Mucosa of rectum (tissue), 2 donors: ENCODE measurements at regions not wholly inside any gene's neighbourhood (a gene's known extent, or its start where the extent isn't known, plus 50 kb on each side); places are given as distances from the start of the nearest gene placed in this dataset.

Experiments
- H3K27ac ChIP-seq, 2 donors: one replicate each; pipeline ENCODE4 v1.7.0; 2013; ENCODE audit warnings: inconsistent platforms in 2 of 2, low read depth in 2 of 2, low read length in 2 of 2
- H3K27me3 ChIP-seq, 2 donors: one replicate each; pipeline ENCODE4 v1.7.0; 2013; ENCODE audit warnings: low read length in 2 of 2; ENCODE audit not compliant: control insufficient read depth in 2 of 2, insufficient read depth in 2 of 2
- H3K36me3 ChIP-seq, 2 donors: one replicate each; pipeline ENCODE4 v1.7.0; 2013; ENCODE audit warnings: low read length in 2 of 2; ENCODE audit not compliant: control insufficient read depth in 2 of 2, insufficient read depth in 2 of 2
- H3K4me1 ChIP-seq, 2 donors: one replicate each; pipeline ENCODE4 v1.7.0; 2013; ENCODE audit warnings: low read length in 2 of 2, mild to moderate bottlenecking in 1 of 2; ENCODE audit not compliant: control insufficient read depth in 2 of 2, insufficient read depth in 2 of 2
- H3K4me3 ChIP-seq, 2 donors: one replicate each; pipeline ENCODE4 v1.7.0; 2013; ENCODE audit warnings: low read length in 2 of 2
- H3K9ac ChIP-seq, 2 donors: one replicate each; pipeline ENCODE4 v1.7.0; 2013; ENCODE audit warnings: low read length in 2 of 2, low read depth in 1 of 2, mild to moderate bottlenecking in 1 of 2
- H3K9me3 ChIP-seq, 2 donors: one replicate each; pipeline ENCODE4 v1.7.0; 2013; ENCODE audit warnings: low read length in 2 of 2; ENCODE audit not compliant: control insufficient read depth in 2 of 2
- donor health status: healthy.
- donor health status: Normal muscosa, but diverticular disease.

GRCh38 chr16:31709181-31709580 is 164.4 kb upstream of the ZNF267 start:
- Histone ChIP-seq H3K36me3 (peaks cover 40 to 42% of the 10 kb centered on the region in 2 donors), H3K4me1 (peaks cover 3 to 4% of the 10 kb centered on the region in 2 donors), H3K27ac (no peak overlapping the region), H3K27me3 (no peaks in the 10 kb centered on the region), H3K4me3 (no peak overlapping the region), H3K9ac (no peak overlapping the region), H3K9me3 (no peaks in the 10 kb centered on the region)

GRCh38 chr16:31710134-31710533 is 163.5 kb upstream of the ZNF267 start:
- Histone ChIP-seq H3K27me3 (no peaks in the 10 kb centered on the region), H3K27ac (no peak overlapping the region), H3K4me3 (no peak overlapping the region), H3K9ac (no peak overlapping the region), H3K4me1 (peaks cover 8 to 10% of the 10 kb centered on the region in 2 donors), H3K9me3 (no peaks in the 10 kb centered on the region), H3K36me3 (peaks cover 34% of the 10 kb centered on the region in 2 donors)

- no peaks in the 10 kb centered on the region for H3K9me3 ChIP-seq
- H3K4me1 ChIP-seq: peaks cover 8 to 10% of the 10 kb centered on the region in 2 donors
- H3K9ac ChIP-seq: no peak overlapping the region
- no peak overlapping the region for H3K27ac ChIP-seq
- peaks cover 27% of the 10 kb centered on the region in 2 donors for H3K36me3 ChIP-seq
- H3K27me3 ChIP-seq: no peaks in the 10 kb centered on the region
- H3K4me3 ChIP-seq: no peak overlapping the region
These were observed 162.7 kb upstream of the ZNF267 start for GRCh38 chr16:31710880-31711279.

- Histone ChIP-seq H3K27me3 (no peaks in the 10 kb centered on the region), H3K9me3 (no peaks in the 10 kb centered on the region), H3K27ac (no peak overlapping the region)
These were observed 162.2 kb upstream of the ZNF267 start for GRCh38 chr16:31711344-31711845.

DNA sequence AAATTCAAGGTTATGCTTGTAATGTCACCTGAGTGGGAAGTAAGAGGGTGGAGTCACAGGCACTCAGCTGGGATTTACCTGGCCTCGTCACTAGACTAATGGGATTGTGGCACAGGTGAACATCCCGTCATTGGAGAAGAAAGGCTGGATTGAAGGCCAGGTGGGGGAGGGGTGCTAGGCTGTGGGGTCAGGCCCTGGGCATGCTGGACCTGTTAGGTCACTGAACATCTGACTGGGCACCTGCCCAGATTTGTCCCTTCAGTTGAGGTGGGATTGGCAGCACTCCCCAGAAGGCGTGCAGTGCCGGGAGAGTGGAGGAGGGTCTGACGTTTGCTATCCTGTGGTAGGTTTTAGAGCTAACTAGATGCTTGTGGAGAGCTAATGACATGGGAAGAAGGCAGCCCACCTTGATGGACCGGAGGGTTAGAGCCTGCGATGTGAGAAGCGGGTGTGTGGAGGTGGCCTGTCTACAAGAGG is 161.5 kb upstream of the ZNF267 start:
- peaks cover 8 to 10% of the 10 kb centered on the region in 2 donors for H3K4me1 ChIP-seq
- H3K27me3 ChIP-seq: no peaks in the 10 kb centered on the region
- H3K9ac ChIP-seq: no peak overlapping the region
- H3K27ac ChIP-seq: no peak overlapping the region
- no peaks in the 10 kb centered on the region for H3K9me3 ChIP-seq
- H3K36me3 ChIP-seq: peaks cover 16 to 21% of the 10 kb centered on the region in 2 donors
- H3K4me3 ChIP-seq: no peak overlapping the region

More at GRCh38 chr16:31711344-31711845, 162.2 kb upstream of the ZNF267 start:
- H3K4me1 ChIP-seq: peaks cover 8 to 10% of the 10 kb centered on the region in 2 donors
- H3K4me3 ChIP-seq: no peak overlapping the region
- peaks cover 22 to 26% of the 10 kb centered on the region in 2 donors for H3K36me3 ChIP-seq
- H3K9ac ChIP-seq: no peak overlapping the region

DNA sequence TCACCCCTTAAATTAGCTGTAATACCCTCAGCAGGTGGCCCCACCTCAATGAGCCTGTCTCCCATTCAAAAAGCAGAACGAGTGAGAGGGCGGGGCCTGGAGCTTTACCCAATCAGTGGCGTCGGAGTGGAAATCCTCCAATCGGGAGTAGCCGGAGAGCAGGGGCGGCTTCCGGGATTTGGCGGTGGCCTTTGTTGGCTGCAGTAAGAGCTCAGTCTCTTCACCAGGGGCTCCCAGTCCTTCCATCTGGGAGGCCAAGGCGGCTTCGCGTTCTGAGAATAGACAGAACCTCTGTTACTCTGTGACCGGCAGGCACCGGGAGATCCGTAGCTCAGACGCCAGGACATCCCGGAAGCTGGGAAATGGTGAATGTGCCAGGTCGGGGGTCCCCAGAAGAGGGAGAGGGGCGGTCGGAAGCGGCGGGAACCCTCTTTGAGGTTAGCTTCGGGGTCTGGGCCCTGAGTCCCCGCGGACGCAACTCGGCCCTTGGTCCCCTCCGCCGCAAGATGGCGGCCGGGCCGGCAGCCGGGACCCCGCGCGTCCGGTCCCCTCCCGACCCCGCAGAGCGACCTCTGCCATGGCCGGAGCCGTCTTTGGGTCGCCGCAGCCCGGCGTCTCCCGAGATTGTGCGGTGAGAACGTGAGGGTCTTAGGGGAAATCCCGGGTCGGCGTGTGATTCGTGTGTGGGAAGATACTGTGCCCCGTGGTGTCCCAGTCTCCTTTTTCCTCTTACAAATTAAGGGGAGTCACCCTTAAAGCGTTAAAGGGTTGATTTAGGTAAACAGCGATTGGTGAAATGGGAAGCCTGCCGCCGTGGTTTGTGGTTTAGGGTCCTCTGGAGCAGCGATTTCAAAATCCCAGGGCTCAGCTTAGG is 160.3 kb upstream of the ZNF267 start:
- H3K27me3 ChIP-seq: no peaks in the 10 kb centered on the region
- peaks cover 7 to 12% of the 10 kb centered on the region in 2 donors for H3K36me3 ChIP-seq
- peak overlapping the region; percentile 88 to 92 for H3K27ac ChIP-seq
- peak overlapping the region; percentile 93 to 98 for H3K4me3 ChIP-seq
- H3K9ac ChIP-seq: peak overlapping the region; percentile 93 to 98
- H3K9me3 ChIP-seq: no peaks in the 10 kb centered on the region
- peaks cover 8 to 10% of the 10 kb centered on the region in 2 donors for H3K4me1 ChIP-seq

DNA sequence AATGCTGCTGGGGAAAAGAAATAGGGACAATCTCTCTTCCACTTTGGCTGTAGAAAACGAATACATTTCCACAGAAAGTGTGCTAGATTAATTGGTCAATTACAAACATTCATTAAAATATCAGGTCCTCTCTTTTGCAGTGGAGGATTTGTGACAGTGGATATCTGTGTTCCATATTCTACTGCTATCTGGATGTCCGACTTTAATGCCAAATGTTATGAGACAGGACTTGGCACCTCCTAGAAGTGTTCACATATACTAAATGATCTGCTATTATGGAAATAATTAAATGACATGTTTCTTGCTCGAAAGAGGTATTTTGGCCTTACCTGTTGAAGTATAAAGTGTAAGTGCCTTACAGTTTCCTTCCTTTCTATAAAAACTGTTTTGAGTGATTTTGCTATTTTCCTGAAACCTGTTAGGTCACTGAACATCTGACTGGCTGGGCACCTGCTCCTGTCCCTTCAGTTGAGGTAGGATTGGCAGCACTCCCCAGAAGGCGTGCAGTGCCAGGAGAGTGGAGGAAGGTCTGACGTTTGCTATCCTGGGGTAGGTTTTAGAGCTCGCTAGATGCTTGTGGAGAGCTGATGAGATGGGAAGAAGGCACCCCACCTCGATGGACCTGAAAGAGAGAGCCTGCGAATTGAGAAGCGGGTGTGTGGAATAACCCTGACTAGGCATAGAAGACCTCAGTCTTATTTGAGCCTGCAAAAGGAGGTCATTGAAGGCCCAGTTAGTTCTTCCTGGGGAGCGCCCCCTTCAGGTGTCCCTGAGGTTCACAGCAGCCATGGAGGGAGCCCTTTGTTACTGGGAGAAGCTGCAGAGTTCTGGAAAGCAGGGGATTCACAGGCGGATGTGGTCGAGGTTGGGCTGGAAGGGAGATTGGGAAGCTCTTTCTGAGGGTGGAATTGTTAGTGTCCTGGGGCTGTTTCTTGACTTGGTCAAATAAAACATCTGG is 159.4 kb upstream of the ZNF267 start:
- peaks cover 0 to 11% of the 10 kb centered on the region in 2 donors for H3K36me3 ChIP-seq
- H3K9ac ChIP-seq: peak overlapping the region; percentile 93 to 98
- peaks cover 8 to 10% of the 10 kb centered on the region in 2 donors for H3K4me1 ChIP-seq
- no peaks in the 10 kb centered on the region for H3K27me3 ChIP-seq
- H3K4me3 ChIP-seq: peak overlapping the region; percentile 93 to 98
- H3K9me3 ChIP-seq: no peaks in the 10 kb centered on the region
- peak overlapping the region; percentile 88 to 92 for H3K27ac ChIP-seq

DNA sequence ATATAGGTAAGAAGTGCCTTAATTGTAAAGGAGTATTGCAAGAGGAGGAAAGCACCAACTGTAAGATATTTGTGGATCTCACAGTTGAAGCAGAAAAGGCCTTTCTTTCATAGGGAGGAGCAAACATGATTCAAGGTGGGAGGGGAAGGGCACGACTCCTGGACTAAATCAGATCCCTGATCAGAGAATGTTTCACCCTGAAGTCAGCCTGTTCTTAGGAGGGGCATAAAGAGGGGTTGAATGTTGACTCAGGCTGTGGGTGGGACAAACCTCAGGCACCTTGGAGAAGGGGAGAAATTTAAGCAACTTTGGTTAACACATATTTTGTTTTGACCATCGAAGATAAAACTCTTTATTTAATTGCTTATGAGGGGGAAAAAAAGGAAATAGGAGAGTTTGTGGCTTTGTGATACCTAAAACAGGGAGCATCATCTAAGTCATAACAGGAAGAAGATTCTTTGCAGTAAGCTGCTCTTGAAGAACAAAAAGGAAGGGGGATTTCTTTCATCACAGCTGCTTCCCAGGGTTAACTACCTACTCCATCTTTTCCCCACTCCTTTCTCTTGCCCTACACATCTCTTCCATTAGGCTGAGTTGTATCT is 158.6 kb upstream of the ZNF267 start:
- H3K9me3 ChIP-seq: no peaks in the 10 kb centered on the region
- H3K4me3 ChIP-seq: peak overlapping the region in 1 of 2 donors; percentile 93
- H3K4me1 ChIP-seq: peaks cover 8 to 10% of the 10 kb centered on the region in 2 donors
- no peaks in the 10 kb centered on the region for H3K27me3 ChIP-seq
- no peak overlapping the region for H3K9ac ChIP-seq
- H3K36me3 ChIP-seq: peaks cover 2 to 11% of the 10 kb centered on the region in 2 donors
- H3K27ac ChIP-seq: no peak overlapping the region

- H3K9ac ChIP-seq: no peak overlapping the region
- H3K4me3 ChIP-seq: no peak overlapping the region
- peaks cover 8 to 10% of the 10 kb centered on the region in 2 donors for H3K4me1 ChIP-seq
- H3K36me3 ChIP-seq: peaks cover 2 to 11% of the 10 kb centered on the region in 2 donors
- H3K27me3 ChIP-seq: no peaks in the 10 kb centered on the region
- no peaks in the 10 kb centered on the region for H3K9me3 ChIP-seq
- no peak overlapping the region for H3K27ac ChIP-seq
These were observed 157.7 kb upstream of the ZNF267 start for GRCh38 chr16:31715915-31716314.
